BE2C (cell line): ENCODE measurements at regions not wholly inside any gene's neighbourhood (a gene's known extent, or its start where the extent isn't known, plus 50 kb on each side); places are given as distances from the start of the nearest gene placed in this dataset.

Source experiments
- DNase-seq: peaks from one replicate; pipeline ENCODE4 v3.0.0-alpha.2; 2020
- H3K27me3 ChIP-seq: fragments of 250-450 bp; sonication (Bioruptor Pico); 2 replicates; pipeline ENCODE4 v1.5.1; 2020; ENCODE audit warnings: mild to moderate bottlenecking
- H3K36me3 ChIP-seq: fragments of 250-450 bp; sonication (Bioruptor Pico); 2 replicates; pipeline ENCODE4 v1.5.1; 2020; ENCODE audit warnings: mild to moderate bottlenecking
- H3K4me1 ChIP-seq: fragments of 250-450 bp; sonication (Bioruptor Pico); 2 replicates; pipeline ENCODE4 v1.5.1; 2020
- H3K4me3 ChIP-seq: 2 replicates; pipeline ENCODE4 v1.5.1; 2011; ENCODE audit warnings: low read depth, low read length
- H3K9me3 ChIP-seq: fragments of 250-450 bp; sonication (Bioruptor Pico); 2 replicates; pipeline ENCODE4 v1.5.1; 2020
- CTCF ChIP-seq: IDR thresholded peaks from 2 replicates; pipeline ENCODE4 v1.5.1; 2012; ENCODE audit warnings: mild to moderate bottlenecking, low read depth, low read length

GRCh38 chr4:148831945-148832344 lies 389.7 kb upstream of the NR3C2 start:
- peaks cover 9% of the 10 kb centered on the region for H3K4me1 ChIP-seq
- no peak for TF ChIP-seq CTCF
- no peak for DNase-seq
- peaks cover 15% of the 10 kb centered on the region for H3K27me3 ChIP-seq
- no peaks in the 10 kb centered on the region for H3K9me3 ChIP-seq
- H3K36me3 ChIP-seq = no peaks in the 10 kb centered on the region
- H3K4me3 ChIP-seq = no peak overlapping the region

- Histone ChIP-seq H3K36me3 (no peaks in the 10 kb centered on the region), H3K27me3 (peaks cover 5% of the 10 kb centered on the region; the same call in 1 of the 2 replicates), H3K9me3 (no peaks in the 10 kb centered on the region), H3K4me1 (peaks cover 9% of the 10 kb centered on the region), H3K4me3 (no peak overlapping the region)
- TF ChIP-seq CTCF = no peak
- DNase-seq = no peak
Observed at GRCh38 chr4:148828291-148828690, 386.1 kb upstream of the NR3C2 start.

- Histone ChIP-seq H3K27me3 (peaks cover 10% of the 10 kb centered on the region), H3K9me3 (no peaks in the 10 kb centered on the region), H3K4me1 (peaks cover 9% of the 10 kb centered on the region), H3K4me3 (no peak overlapping the region), H3K36me3 (no peaks in the 10 kb centered on the region)
- DNase-seq = no peak
- no peak for TF ChIP-seq CTCF
Observed at GRCh38 chr4:148827781-148828180, 385.6 kb upstream of the NR3C2 start.

GRCh38 chr4:148823419-148823769 lies 381.2 kb upstream of the NR3C2 start:
- TF ChIP-seq CTCF = no peak
- Histone ChIP-seq H3K36me3 (no peaks in the 10 kb centered on the region), H3K9me3 (no peaks in the 10 kb centered on the region), H3K4me1 (no peaks in the 10 kb centered on the region), H3K27me3 (peaks cover 18% of the 10 kb centered on the region), H3K4me3 (no peak overlapping the region)
- no peak for DNase-seq

- H3K4me3 ChIP-seq = no peak overlapping the region
- no peak for TF ChIP-seq CTCF
Observed at GRCh38 chr4:148822572-148823418, 380.6 kb upstream of the NR3C2 start.

GRCh38 chr4:148814030-148814429 lies 371.8 kb upstream of the NR3C2 start:
- no peak for DNase-seq
- no peaks in the 10 kb centered on the region for H3K4me1 ChIP-seq
- H3K36me3 ChIP-seq = no peaks in the 10 kb centered on the region
- H3K9me3 ChIP-seq = no peaks in the 10 kb centered on the region
- H3K4me3 ChIP-seq = no peak overlapping the region
- peaks cover 9% of the 10 kb centered on the region; the same call in 1 of the 2 replicates for H3K27me3 ChIP-seq
- TF ChIP-seq CTCF = no peak

More at GRCh38 chr4:148822572-148823418, 380.6 kb upstream of the NR3C2 start:
- H3K36me3 ChIP-seq = no peaks in the 10 kb centered on the region
- H3K4me1 ChIP-seq = no peaks in the 10 kb centered on the region
- peaks cover 18% of the 10 kb centered on the region for H3K27me3 ChIP-seq
- no peak for DNase-seq
- H3K9me3 ChIP-seq = no peaks in the 10 kb centered on the region
